Islet precursor cell (in vitro differentiated cells): ENCODE measurements at regions not wholly inside any gene's neighbourhood (a gene's known extent, or its start where the extent isn't known, plus 50 kb on each side); places are given as distances from the start of the nearest gene placed in this dataset.

ENCODE experiments used
- DNase-seq: peaks from one replicate; pipeline ENCODE4 v3.0.0-alpha.2; 2018

- DNase-seq, result peak; percentile 36
Observed at GRCh38 chr16:26993511-26993910, 73.2 kb upstream of the C16orf82 start.

DNA sequence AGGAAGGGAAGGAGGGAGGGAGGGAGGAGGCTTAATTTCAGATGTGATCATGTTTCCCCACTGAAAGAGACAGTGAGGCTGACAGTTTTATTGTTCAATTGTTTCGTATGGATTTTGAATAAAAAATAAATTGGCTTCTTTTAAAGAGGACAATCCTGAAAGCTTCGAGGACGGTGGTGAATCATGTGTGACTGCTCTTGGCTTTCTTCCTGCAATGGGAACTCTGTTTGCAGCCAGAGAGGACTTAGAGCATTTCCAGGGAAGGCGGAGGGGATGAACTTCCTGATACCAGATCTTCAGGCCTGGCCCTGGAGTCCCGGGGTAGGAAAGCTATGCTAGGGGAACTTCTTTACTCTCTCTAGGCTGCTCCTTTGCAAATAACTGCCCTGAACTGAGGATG lies 72.8 kb upstream of the C16orf82 start:
- DNase-seq, result peak; percentile 37

- DNase-seq, result no peak
Observed at GRCh38 chr16:26995522-26995921, 71.2 kb upstream of the C16orf82 start.

DNA sequence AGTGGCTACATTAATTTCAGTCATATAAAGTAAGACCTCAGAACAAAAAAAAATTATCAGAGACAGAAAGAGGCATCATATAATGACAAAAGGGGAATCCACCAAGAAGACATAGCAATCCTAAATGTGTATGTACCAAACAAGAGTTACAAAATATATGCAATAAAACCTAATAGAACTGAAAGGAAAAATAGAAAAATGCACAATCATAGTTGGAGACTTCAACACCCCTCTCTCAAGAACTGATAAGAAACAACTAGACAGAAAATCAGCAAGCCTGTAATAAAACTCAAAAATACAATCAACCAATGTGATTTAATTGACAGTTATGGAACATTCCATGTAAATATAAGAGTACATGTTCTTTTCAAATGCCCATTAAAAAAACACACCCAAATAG lies 61.3 kb upstream of the C16orf82 start:
- DNase-seq, result no peak
